Bronchial epithelial cell (primary cell): ENCODE measurements at regions not wholly inside any gene's neighbourhood (a gene's known extent, or its start where the extent isn't known, plus 50 kb on each side); places are given as distances from the start of the nearest gene placed in this dataset.

ENCODE experiments used
- DNase-seq: peaks from one replicate; pipeline ENCODE4 v3.0.0-alpha.2; 2010; ENCODE audit warnings: low read depth
- FAIRE-seq: peaks from 2 replicates; lab custom pipeline; 2011; peaks lifted over from hg19 to GRCh38; lab: Jason Lieb, UNC
- H3K27me3 ChIP-seq: 2 replicates; pipeline ENCODE4 v1.5.1; 2011; ENCODE audit warnings: low read length; ENCODE audit not compliant: control insufficient read depth, insufficient read depth
- H3K36me3 ChIP-seq: 2 replicates; pipeline ENCODE4 v1.5.1; 2011; ENCODE audit warnings: low read length; ENCODE audit not compliant: control insufficient read depth, insufficient read depth
- H3K4me3 ChIP-seq: 2 replicates; pipeline ENCODE4 v1.5.1; 2011; ENCODE audit warnings: mild to moderate bottlenecking, low read depth, low read length, control low read depth
- CTCF ChIP-seq: IDR thresholded peaks from 2 replicates; pipeline ENCODE4 v1.5.1; 2011; ENCODE audit warnings: mild to moderate bottlenecking, moderate library complexity, low read length, control low read depth, inconsistent platforms; ENCODE audit not compliant: insufficient read depth, severe bottlenecking

DNA sequence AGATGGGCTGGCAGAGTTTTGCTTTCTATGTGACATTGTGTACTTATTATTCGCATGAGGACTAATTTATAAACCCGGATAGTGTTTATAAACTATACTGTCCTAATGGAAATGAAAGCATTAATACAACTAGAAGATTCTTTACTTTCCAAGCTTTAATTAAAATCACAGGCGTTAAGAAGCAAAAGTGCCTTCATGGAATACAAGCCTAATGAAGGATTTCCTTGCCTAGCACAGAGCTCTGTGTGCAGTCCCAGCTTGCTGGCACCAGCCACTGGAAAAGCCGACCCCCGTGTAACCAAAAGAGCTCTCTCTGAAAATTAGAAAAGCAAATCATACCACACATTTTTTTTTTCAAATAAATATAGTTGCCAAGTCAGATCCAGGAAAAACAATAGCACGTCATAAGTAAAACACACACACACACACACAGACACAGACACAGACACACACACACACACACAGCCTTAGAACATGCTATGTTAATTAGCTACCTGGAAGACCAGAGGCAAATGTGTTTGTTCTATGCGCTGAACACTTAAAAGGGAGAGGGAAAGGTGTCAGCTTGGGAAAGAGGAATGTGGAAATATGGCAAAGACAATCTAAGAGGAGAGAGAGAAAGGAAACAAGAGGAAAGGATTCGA, 1084.2 kb downstream of the TUSC7 start:
- FAIRE-seq (no peak), DNase-seq (no peak)
- no peaks in the 10 kb centered on the region for H3K36me3 ChIP-seq
- H3K4me3 ChIP-seq, result no peak overlapping the region
- TF ChIP-seq CTCF, result no peak
- H3K27me3 ChIP-seq, result peaks cover 2% of the 10 kb centered on the region

- Histone ChIP-seq H3K27me3 (peaks cover 2% of the 10 kb centered on the region), H3K4me3 (no peak overlapping the region), H3K36me3 (no peaks in the 10 kb centered on the region)
- FAIRE-seq (no peak), DNase-seq (no peak)
- TF ChIP-seq CTCF, result no peak
Measured at GRCh38 chr3:117798221-117798620, 1088.6 kb downstream of the TUSC7 start.

GRCh38 chr3:117798687-117799386, 1089.3 kb downstream of the TUSC7 start:
- TF ChIP-seq CTCF, result no peak
- no peak overlapping the region for H3K4me3 ChIP-seq

GRCh38 chr3:117799387-117799735, 1089.8 kb downstream of the TUSC7 start:
- FAIRE-seq (no peak), DNase-seq (no peak)
- no peak for TF ChIP-seq CTCF
- Histone ChIP-seq H3K27me3 (peaks cover 2% of the 10 kb centered on the region), H3K36me3 (no peaks in the 10 kb centered on the region), H3K4me3 (no peak overlapping the region)

More at GRCh38 chr3:117798687-117799386, 1089.3 kb downstream of the TUSC7 start:
- peaks cover 2% of the 10 kb centered on the region for H3K27me3 ChIP-seq
- no peaks in the 10 kb centered on the region for H3K36me3 ChIP-seq
- DNase-seq, result no peak
- FAIRE-seq, result no peak

DNA sequence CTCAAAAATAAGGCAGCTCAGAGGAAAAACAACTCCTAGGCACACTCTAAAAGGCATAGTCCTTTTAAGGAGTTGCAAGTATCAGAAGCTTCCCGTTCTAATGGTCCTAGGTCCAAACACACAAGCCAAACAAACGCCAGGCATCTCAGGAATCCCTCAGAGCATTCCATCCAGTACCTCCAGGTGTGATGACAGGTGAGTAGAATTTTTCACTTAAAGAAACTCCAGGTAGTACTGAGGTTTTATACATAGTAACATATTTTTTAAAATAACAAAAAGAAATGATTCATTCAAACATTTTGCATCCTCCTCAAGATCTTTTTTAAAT, 1092.3 kb downstream of the TUSC7 start:
- Histone ChIP-seq H3K27me3 (peaks cover 2% of the 10 kb centered on the region), H3K36me3 (no peaks in the 10 kb centered on the region), H3K4me3 (no peak overlapping the region)
- FAIRE-seq (no peak), DNase-seq (no peak)
- TF ChIP-seq CTCF, result no peak
